OCI-LY7 (cell line): ENCODE measurements at regions not wholly inside any gene's neighbourhood (a gene's known extent, or its start where the extent isn't known, plus 50 kb on each side); places are given as distances from the start of the nearest gene placed in this dataset.

Source experiments
- BruUV-seq: library from RNA; stranded (reverse); fragments of 400-500 nt; replicated peaks from 2 replicates; lab custom pipeline; 2021; lab: Mats Ljungman, UMichigan
- CTCF ChIA-PET: fragments of 300-600 bp; sonication (Branson Sonifier 250); formaldehyde crosslinking; loops from one replicate; lab custom pipeline; 2022; ENCODE audit warnings: antibody characterized with exemption; ENCODE audit not compliant: unreplicated experiment; lab: Charles Lee
- POLR2A ChIA-PET: fragments of 300-600 bp; sonication (Branson Sonifier 250); formaldehyde crosslinking; loops from one replicate; lab custom pipeline; 2022; ENCODE audit warnings: antibody characterized with exemption; lab: Charles Lee
- DNase-seq: peaks from one replicate; pipeline ENCODE4 v3.0.0-alpha.2; 2015; ENCODE audit warnings: low spot score
- H2AFZ ChIP-seq: fragments of 200-600 bp; sonication (generic), shearing (Covaris generic); 2 replicates; pipeline ENCODE4 v1.6.1; 2014; ENCODE audit warnings: mild to moderate bottlenecking, antibody characterized with exemption, low read length, moderate library complexity
- H3K27ac ChIP-seq: fragments of 200-600 bp; sonication (generic); 2 replicates; pipeline ENCODE4 v1.5.1; 2014; ENCODE audit warnings: mixed run types, low read depth, mild to moderate bottlenecking, moderate library complexity, low read length, inconsistent platforms; ENCODE audit not compliant: poor library complexity, severe bottlenecking
- H3K36me3 ChIP-seq: fragments of 200-600 bp; sonication (generic); 2 replicates; pipeline ENCODE4 v1.6.1; 2014; ENCODE audit warnings: mild to moderate bottlenecking, antibody characterized with exemption, low read length, moderate library complexity, mixed read lengths; ENCODE audit not compliant: insufficient read depth
- H3K4me1 ChIP-seq: fragments of 200-600 bp; sonication (generic); 2 replicates; pipeline ENCODE4 v1.5.1; 2014; ENCODE audit warnings: mild to moderate bottlenecking, low read length; ENCODE audit not compliant: insufficient read depth, poor library complexity, severe bottlenecking
- H3K4me2 ChIP-seq: fragments of 200-600 bp; sonication (generic); 2 replicates; pipeline ENCODE4 v1.6.1; 2014; ENCODE audit warnings: mild to moderate bottlenecking, low read length
- H3K4me3 ChIP-seq: fragments of 200-600 bp; sonication (generic); 2 replicates; pipeline ENCODE4 v1.5.1; 2014; ENCODE audit warnings: mild to moderate bottlenecking, low read depth, low read length; ENCODE audit not compliant: poor library complexity, severe bottlenecking
- H3K79me2 ChIP-seq: fragments of 200-600 bp; sonication (generic); 2 replicates; pipeline ENCODE4 v1.6.1; 2016; ENCODE audit warnings: low read depth, mild to moderate bottlenecking, low read length, moderate library complexity, mixed read lengths; ENCODE audit not compliant: insufficient read depth
- H3K9me2 ChIP-seq: fragments of 200-600 bp; sonication (generic); 2 replicates; pipeline ENCODE4 v1.6.1; 2016; ENCODE audit warnings: mild to moderate bottlenecking, low read length, mixed read lengths; ENCODE audit not compliant: insufficient read depth
- H3K9me3 ChIP-seq: fragments of 200-600 bp; sonication (generic); 2 replicates; pipeline ENCODE4 v1.6.1; 2014; ENCODE audit warnings: mild to moderate bottlenecking, mixed run types, low read length, mixed read lengths
- H4K20me1 ChIP-seq: fragments of 200-600 bp; sonication (generic); 2 replicates; pipeline ENCODE4 v1.6.1; 2014; ENCODE audit warnings: mild to moderate bottlenecking, antibody characterized with exemption, low read length, moderate library complexity, mixed read lengths; ENCODE audit not compliant: insufficient read depth
- CTCF ChIP-seq: fragments of 200-600 bp; sonication (generic); conservative IDR thresholded peaks from 2 replicates; pipeline ENCODE4 v1.5.1; 2014; ENCODE audit warnings: mild to moderate bottlenecking, antibody characterized with exemption, low read length, moderate library complexity, mixed read lengths
- EZH2phosphoT487 ChIP-seq: fragments of 200-600 bp; sonication (generic); IDR thresholded peaks from 2 replicates; pipeline ENCODE4 v1.6.1; 2018; ENCODE audit warnings: low read depth, borderline replicate concordance, mild to moderate bottlenecking, mixed run types, antibody characterized with exemption, low read length, moderate library complexity, mixed read lengths
- intact Hi-C: fragments of 100-400 bp; cut with micrococcal nuclease; formaldehyde crosslinking; loops from one replicate; pipeline ENCODE4 v1.10.0; 2022; ENCODE audit not compliant: unreplicated experiment

GRCh38 chr12:39011166-39011565 is 105.8 kb upstream of the CPNE8 start:
- no peak for DNase-seq
- CTCF ChIA-PET = no interaction called here

GRCh38 chr12:39010406-39010805 is 105.0 kb upstream of the CPNE8 start:
- Histone ChIP-seq H3K36me3 (no peaks in the 10 kb centered on the region), H4K20me1 (no peaks in the 10 kb centered on the region), H3K9me3 (no peaks in the 10 kb centered on the region), H3K27ac (no peak overlapping the region), H2AFZ (no peak overlapping the region), H3K4me1 (no peaks in the 10 kb centered on the region), H3K79me2 (no peaks in the 10 kb centered on the region), H3K9me2 (no peaks in the 10 kb centered on the region), H3K4me3 (no peak overlapping the region), H3K4me2 (no peak overlapping the region)
- ChIA-PET CTCF (no interaction called here), POLR2A (interaction anchor here (0.8 kb wide), 1 partner anchor 11 kb away, joined by 3 read pairs; no protein-coding TSS in a partner anchor)
- no peak for TF ChIP-seq EZH2phosphoT487
- TF ChIP-seq CTCF = no peak
- no TSS peak for BruUV-seq
- intact Hi-C loops = no loop called here
- no peak for DNase-seq

More at GRCh38 chr12:39011166-39011565, 105.8 kb upstream of the CPNE8 start:
- Histone ChIP-seq H3K9me3 (no peaks in the 10 kb centered on the region), H3K4me2 (no peak overlapping the region), H4K20me1 (no peaks in the 10 kb centered on the region), H2AFZ (no peak overlapping the region), H3K79me2 (no peaks in the 10 kb centered on the region), H3K27ac (no peak overlapping the region), H3K36me3 (no peaks in the 10 kb centered on the region), H3K4me3 (no peak overlapping the region), H3K4me1 (no peaks in the 10 kb centered on the region), H3K9me2 (no peaks in the 10 kb centered on the region)
- no TSS peak for BruUV-seq
- no peak for TF ChIP-seq EZH2phosphoT487
- TF ChIP-seq CTCF = no peak
- POLR2A ChIA-PET = interaction anchor here (0.6 to 0.8 kb wide), 2 partner anchors 11 to 20 kb away, joined by 3 read pairs; no protein-coding TSS in a partner anchor
- intact Hi-C loops = no loop called here

- ChIA-PET POLR2A (no interaction called here), CTCF (no interaction called here)
- no peak for DNase-seq
- Histone ChIP-seq H4K20me1 (no peaks in the 10 kb centered on the region), H3K4me3 (no peak overlapping the region), H3K4me2 (no peak overlapping the region), H2AFZ (no peak overlapping the region), H3K9me2 (no peaks in the 10 kb centered on the region), H3K4me1 (no peaks in the 10 kb centered on the region), H3K9me3 (no peaks in the 10 kb centered on the region), H3K79me2 (no peaks in the 10 kb centered on the region), H3K36me3 (no peaks in the 10 kb centered on the region), H3K27ac (no peak overlapping the region)
- intact Hi-C loops = no loop called here
- BruUV-seq = no TSS peak
- TF ChIP-seq EZH2phosphoT487 = no peak
These were observed 102.2 kb upstream of the CPNE8 start for GRCh38 chr12:39007619-39008018.
